Thyroid gland (tissue), 4 donors: ENCODE measurements at regions not wholly inside any gene's neighbourhood (a gene's known extent, or its start where the extent isn't known, plus 50 kb on each side); places are given as distances from the start of the nearest gene placed in this dataset.

Source experiments
- CTCF ChIP-seq, 6 experiments: fragments of 200-600 bp in 3 of 6; fragments of 450-650 bp in 3 of 6; sonication (generic) in 3 of 6; IDR thresholded peaks; one replicate each; pipeline ENCODE4 v1.5.1; 2016 to 2019; ENCODE audit warnings: antibody characterized with exemption in 6 of 6, mild to moderate bottlenecking in 2 of 6, inconsistent platforms in 1 of 6, moderate library complexity in 1 of 6
- POLR2A ChIP-seq, 2 donors: fragments of 450-650 bp; IDR thresholded peaks; one replicate each; pipeline ENCODE4 v1.6.1; 2017; ENCODE audit warnings: antibody characterized with exemption in 2 of 2, mild to moderate bottlenecking in 2 of 2, moderate library complexity in 1 of 2

GRCh38 chr5:8773046-8773615, 772.7 kb downstream of the SEMA5A start:
- TF ChIP-seq CTCF (IDR thresholded peaks at IDR 0.05) (no peak), POLR2A (IDR thresholded peaks at IDR 0.05) (no peak)
